NCI-H2196 (cell line): ENCODE measurements at regions not wholly inside any gene's neighbourhood (a gene's known extent, or its start where the extent isn't known, plus 50 kb on each side); places are given as distances from the start of the nearest gene placed in this dataset.

ENCODE experiments used
- DNase-seq: peaks from one replicate; lab custom pipeline; 2025; ENCODE audit not compliant: unreplicated experiment; lab: John Stamatoyannopoulos, UW

DNA sequence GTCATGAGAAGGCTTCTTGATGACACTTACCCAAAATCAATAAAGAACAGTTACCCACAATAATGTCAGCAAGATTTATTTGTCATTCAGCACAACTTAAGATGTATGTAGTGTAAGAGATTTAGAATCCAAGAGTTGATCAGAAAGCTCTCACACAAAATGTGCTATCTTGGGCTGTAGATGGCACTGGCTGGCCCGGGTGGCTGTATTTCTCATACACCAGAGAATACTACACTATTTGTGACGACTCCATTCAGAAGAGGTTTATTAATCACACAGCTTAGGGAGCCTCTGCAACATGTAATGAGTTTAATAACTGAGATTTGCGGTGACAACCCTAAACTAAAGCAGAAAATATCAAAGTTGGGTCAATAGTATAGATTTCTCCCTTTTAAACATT, 530.4 kb upstream of the KLHL29 start:
- DNase-seq, result no peak

DNA sequence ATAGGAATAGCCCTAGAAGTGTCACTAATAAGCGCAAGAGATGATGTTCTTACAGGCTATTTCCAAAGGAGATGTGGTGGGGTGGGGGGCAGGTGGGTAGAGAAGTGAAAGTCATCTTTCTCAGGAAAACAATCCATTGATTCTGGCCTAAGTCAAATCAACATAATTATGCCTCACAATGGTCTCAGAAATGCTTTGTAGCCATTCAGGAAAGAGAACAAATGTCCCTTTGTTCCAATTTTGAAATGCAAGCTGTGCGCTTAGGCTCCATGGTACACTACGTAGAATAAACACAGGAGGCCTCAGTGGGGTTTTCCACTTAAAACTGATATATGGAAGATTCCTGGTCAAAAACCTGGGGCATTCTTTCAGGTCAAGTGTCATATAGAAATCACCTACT, 529.9 kb upstream of the KLHL29 start:
- no peak for DNase-seq

DNA sequence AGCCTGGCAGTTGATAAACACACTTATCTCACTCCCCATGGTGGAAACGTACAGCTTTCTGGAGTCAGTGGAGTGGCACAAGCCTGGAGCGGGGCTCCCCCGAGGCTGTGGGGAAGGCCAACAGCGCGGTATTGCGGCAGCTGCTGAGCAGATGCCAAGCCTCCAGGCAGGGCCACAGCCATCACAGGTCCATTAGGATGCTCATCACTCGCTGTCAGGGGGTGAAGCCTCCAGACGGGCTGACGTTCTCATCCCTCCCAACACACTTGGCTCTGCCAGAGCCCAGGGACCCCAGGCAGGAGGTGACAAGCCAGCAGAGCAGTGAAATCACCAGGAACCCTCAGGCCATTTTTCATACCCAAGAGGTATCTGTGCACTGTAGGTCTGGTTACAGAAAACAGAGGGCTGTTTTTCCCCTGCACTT, 529.2 kb upstream of the KLHL29 start:
- no peak for DNase-seq

DNA sequence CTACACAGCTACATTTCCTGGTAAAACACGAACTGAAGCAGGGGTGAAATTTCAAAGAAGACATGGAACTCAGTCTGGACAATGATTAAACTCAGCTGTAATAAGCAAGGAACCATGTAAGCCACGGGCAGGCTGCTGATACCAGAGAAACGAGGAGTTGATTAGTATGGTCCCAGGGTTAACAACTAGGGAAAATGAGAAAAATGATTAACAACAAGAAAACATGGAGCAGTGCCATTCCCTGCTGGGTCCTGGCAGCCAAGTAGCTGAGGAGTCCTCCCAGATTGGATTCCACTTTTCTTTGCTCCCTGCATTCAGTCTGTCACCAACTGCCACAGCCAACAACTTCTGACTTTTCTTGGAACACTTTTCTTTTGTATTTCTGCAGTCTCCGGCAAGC, 517.0 kb upstream of the KLHL29 start:
- DNase-seq, result no peak

DNA sequence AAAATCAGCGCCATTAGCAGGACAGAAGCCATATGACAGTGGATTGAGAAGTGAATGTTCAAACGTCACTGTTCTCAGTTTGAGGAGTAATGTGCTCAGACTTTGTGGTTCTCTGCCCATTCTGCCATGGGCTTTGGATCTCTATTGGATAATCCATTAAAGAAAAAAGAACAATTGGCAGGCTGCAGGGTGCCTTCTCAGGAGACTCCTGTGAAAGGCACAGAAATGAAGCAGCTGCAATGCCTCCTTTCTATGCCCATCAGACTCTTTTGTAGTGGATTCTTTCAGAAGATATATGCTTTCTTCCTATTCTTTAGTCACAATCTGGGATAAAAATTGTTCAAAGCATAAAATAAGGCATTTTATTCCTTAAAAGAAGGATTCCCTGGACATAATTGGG, 506.9 kb upstream of the KLHL29 start:
- no peak for DNase-seq

DNA sequence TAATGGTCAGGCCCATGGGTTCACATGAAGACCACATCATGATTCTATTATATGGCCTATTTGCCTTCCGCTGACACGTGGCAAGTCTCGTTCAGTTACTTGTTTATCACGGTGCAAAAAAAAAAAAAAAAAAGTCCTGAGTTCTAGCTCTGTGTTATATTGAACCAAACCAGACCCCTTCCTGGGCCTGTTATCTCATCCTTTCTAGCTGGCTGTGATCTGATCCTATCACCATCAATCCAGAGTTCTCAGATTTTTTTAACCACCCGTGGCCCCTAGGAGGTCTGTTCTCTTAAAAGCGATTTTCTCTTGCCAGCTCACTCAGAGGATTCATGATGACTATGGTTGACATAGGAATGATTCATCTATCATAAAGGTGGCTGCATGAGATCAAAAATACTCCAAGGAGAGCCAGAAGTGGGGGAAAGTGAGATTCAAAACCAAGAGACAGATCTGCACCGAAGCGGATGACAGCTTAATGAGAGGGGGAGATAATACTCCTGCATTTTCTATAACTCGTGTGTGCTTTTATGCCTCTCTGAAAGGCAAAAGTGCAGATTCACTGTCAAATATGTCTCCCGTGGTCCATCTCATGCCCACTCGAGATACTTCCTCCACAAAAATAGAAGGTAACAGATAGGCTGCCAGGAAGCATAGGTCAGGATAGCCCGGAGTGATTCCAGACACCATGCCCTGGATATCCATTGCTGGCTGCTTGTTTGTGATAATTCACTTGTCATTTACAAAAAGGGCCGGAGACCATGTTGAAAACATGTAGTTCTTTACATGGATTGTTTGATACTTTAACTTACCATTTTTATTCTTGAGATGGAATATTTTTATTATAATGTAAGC, 505.7 kb upstream of the KLHL29 start:
- no peak for DNase-seq

DNA sequence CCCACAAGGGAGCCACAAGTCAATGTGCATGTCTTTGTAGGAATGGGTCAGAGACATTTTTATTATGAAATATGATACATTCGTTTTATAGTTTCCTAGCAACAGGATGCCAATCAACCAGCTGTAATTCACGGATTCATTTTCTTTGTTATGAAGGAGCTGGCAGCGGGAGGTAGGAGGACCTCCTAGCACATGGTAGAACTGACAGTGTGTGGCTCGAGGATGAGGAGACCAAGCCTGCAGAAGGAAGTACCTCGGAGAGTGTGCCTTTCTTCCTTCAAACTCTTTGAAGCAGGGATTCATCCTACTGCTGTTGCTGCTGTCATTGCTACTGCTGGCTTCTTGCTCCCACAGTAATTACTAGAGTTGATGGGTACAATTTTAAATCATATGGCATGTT, 504.8 kb upstream of the KLHL29 start:
- DNase-seq, result no peak

DNA sequence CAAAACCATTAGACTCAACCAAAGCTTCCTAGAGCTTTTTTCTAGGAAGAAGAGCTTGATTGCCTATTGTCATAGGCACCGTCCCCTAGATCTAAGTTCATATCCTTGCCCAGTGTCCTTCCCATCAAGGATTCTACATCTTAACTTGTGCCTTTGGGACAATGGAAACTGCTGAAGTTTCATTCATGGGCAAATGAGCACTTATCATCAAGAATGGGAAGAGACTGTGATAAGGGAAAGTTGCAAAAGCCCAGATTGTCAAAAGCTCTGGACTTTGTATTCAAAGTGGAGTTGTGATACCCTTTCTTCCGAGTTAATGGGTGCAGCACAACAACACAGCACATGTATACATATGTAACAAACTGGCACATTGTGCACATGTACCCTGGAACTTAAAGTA, 503.0 kb upstream of the KLHL29 start:
- no peak for DNase-seq

DNA sequence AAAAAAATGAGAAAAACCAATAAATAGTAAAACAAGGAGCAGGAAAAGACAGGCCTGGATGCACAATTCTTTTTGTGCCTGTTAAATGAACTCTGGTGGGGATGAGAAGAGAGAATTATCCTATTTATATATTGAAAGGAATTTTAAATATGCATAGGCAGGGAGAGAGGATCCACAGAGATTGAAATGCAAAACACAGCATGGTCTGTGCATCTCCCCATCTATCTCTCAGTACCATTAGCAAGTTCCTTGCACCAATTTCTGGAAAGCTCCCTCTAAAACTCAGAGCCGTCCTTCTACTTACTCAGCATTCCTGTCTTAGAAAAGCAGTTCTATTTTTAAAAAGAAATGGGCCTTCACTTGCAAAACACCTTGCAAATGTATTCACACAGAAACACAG, 502.3 kb upstream of the KLHL29 start:
- no peak for DNase-seq

DNA sequence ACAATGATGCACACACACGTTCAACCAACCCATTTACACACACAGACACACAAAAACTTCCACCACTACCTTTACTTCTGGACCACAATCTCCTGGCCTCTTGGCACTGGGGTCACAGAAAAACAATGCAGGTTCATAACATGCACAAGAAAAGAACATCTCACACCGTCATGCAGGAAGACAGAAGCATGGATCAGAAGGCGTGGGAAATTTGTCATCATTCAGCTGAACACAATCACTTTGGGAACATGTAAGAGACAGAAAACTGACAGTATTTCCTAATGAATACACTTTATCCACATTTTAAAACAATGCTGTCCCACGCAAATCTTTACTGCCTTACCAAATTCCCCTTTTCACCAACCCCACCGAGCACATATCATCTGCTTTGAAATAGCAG, 501.9 kb upstream of the KLHL29 start:
- DNase-seq, result no peak

DNA sequence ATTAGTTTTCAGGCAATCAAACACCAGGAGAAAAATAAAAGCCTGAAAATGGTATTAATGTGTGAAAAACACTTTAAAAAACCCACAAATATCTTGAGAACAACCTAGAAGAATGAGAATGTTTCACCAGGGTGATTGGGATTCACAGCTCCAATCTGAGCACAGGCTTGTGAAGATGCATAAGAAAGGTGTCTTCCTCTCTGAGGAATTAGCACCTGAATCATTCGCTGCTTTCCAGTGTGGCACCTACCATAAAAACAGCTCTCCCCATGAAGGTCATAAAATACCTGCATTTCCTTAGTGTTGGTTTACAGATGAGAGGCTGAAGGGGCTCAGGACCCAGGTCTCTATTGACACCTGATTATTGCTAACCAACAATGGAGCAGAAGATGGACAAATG, 499.7 kb upstream of the KLHL29 start:
- no peak for DNase-seq

DNA sequence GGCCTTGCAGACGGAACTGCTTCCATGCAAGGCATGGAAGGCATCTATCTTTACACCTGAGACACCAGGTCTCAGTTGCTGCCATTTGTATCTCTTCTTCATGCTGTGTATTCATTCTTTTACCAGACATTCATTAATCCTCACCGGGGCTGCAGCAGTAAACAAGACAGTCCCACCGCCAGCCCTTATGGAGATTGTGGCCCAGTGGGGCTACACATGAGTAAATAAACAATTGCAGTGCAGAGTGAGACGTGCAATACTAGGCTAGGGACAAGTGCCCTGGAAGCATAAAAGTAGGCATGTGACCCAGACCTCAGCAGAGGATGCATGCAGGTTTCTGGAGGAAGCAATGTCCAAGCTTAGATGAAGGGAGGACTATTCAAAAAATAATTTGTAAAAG, 497.6 kb upstream of the KLHL29 start:
- no peak for DNase-seq

DNA sequence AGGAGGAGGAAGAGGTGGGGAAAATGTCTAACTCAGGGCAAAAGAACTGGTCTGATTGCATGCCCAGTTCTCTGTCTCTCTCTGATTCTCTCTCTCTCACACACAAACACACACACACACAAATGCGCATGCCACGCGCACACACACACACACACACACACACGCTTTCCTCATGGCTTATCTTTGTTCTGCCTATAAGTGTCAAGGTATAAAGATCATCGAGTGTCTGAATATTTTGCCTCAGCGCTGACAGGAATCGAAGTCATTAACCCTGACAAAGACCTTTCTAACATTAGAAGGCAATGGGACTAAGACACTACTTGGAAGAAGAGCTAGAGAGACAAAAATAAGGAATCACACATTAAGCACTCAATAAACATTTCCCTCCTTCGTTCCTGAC, 497.1 kb upstream of the KLHL29 start:
- no peak for DNase-seq

DNA sequence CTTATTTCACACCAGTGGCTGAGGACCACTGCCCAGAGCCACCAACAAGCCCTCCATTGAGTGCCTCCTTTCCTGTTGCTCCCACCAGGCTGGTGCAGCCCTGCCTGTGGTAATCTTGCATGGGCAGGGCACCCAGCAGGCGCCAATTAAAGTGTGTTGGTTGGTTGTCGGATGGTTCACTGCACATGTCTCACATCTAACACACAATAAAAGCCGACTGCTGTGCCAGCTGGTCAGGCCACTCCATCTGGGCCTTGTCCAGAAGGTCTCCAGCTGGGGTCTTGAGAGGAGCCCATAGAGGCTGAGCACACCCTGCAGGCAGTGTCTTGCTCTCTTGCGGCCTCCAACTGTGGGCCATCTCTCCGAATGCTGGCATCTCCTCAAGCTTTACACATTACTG, 494.8 kb upstream of the KLHL29 start:
- no peak for DNase-seq

DNA sequence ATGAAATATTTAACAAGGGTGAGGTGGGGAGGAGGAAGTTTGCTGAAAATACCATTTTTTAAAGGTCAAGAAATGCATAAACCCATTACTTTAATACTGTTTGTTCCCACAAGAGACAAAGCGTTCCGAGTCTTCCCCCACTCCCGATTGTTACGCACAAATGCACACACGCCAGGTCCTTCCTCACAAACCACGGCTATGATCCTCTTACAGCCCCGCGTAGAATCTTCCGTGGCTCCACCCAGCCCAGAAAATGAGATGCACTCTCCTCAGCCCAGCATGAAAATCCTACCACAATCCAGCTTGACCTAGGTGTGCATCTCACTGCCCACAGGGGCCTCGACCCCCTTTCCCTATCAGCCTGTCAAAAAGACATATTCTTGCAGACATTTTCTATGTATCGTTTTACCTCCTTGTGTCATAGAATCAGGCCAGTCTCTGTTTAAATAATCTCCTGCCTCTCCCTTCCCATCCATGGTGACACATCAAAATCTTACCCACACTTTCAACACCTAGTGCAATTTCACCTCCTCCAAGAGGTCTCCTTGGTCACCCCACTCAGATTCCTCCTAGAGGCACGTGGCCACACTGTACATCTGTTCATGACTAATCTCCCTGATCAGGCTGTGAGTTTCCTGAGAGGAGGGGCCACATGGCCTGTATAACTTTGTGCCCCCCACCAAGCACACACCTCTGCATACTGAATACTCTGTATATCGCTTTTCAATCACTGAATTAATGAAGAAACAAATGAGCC, 491.0 kb upstream of the KLHL29 start:
- DNase-seq, result no peak

DNA sequence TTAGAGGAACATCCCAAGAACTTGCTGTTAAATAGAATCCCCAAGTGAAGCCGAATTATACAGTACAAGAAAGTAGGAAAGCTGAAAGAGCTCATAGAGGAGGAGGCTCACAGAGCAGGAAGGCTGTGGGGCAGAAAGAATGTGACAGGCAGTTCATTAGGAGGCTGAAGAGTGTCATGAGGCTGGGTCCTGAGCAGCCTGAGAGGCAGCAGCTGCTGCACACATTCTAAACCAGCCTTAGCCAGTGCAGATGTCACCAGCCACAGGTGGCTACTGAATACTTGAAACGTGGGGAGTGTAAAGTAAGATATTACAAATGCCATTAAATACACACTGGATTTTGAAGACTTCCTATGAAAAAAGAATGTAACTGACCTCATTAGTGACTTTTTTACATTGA, 490.2 kb upstream of the KLHL29 start:
- no peak for DNase-seq

DNA sequence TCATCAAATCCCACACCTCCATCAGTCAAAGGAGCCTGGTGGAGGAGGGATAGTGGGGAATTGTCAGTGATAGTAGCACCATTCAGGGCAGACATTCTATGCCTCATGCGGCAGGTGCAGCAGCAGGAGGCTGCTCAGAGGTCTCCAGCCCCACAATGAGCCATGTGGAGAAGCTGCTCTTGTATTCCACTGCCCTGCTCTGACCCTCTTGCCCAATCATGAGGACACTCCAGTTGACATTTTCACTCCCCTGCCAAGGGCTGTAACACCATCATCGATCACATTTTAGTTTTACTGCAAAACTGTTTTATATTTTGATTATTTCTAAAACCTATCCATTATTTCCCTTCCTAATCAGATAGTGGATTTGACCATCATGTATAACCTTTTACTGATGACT, 487.6 kb upstream of the KLHL29 start:
- no peak for DNase-seq

DNA sequence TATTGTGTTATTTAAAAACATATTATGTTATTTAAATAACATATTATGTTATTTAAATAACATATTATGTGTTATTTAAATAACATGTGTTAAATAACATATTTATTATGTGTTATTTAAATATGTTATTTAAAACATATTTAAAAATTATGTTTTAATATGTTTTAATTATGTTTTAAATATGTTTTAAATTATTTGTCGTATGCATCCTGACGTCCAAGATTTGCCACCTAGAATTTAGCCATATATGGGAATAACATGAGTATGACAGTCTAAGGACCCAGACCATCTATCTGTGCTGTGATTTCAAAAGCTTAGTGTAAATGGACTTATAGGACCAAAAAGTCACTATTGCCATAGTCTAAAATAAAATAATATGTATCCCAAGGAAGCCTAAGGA, 484.3 kb upstream of the KLHL29 start:
- no peak for DNase-seq

DNA sequence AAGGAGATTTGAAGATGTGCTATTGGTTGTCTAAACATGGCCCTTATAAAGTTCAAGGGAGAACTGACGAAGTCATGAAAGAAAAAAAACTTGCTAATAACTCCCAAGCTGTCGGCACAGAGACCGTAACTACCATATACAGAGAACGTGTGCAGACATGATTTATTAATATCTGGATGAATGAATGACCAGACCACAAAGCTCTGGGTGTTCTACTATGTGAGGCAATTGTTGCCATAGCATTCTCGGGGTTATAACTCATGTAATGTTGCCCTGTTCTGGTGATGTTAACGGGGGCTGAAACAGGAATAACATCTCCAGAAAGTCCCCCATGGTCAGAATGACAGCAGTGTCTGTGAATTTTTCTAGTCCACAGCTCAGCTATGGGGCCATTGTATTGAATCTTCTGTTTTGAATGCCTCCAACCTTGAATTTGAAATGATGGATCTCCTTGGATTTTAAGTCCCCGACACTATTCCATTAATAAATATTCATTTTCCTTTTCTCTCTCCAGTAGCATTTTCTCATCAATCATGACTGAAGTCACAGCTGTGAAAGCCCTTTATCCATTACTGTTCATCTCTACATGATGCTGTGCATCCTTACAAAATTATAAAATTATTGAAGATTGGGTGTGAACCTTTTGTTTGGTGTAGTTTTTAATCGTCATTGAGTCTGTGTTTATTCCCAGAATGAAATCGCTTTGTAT, 483.4 kb upstream of the KLHL29 start:
- no peak for DNase-seq

DNA sequence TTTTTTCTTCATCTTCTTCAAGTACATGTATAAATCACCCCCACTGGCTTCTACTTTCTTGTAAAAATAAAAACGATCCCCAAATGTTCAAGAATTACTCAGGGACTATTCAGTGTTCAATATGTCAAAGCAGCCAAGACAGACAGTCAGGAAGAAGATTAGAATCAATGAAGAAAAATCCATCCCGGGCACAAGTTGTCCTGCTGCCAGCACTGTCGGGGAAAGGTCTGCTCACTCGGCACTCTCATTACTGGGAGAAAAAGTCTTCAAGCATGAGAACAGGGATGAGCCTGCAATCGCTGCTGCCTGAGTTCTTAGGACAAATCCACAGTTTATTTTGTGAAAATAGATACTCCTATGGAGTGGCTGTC, 482.8 kb upstream of the KLHL29 start:
- no peak for DNase-seq

DNA sequence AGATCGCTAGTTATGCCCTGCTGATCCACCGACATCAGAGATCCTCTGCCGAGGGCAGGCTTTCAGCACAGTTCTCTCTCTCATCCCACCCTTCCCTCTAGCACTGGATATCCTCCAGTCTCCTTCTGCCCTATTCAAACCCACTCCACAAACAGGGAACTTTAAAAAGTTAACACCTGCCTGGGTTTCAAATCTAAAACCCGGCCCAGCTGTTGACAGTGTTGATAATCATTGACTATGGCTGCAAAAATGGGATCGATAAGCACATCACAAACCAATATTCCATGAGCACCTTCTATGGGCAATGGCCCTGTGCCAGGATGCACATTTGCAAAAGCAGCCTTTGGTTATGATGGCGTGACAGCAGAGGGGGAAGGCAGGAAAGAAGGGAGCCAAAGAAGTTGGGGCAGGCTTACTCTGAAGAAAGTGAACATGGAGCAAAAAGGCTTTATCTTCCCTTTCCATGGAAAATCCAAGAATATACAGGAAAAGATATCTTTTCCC, 482.3 kb upstream of the KLHL29 start:
- DNase-seq, result no peak

DNA sequence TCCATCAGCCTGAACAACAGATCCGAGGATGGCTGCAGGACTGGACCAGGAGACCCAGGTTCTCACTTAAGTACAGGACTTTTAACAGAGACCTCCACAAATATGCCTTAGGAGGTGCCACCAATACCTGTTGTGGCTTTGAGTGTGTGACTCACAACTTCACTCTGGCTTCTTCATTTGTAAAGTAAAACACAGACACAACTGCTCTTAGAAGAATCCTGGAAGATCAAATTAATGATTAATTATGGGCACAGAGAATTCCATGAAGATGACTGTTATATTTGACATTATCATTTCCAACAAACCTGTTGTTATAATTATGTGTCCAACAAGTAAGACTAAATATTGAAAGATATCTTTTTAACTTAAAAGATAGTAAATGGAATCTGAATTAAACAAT, 481.4 kb upstream of the KLHL29 start:
- DNase-seq, result no peak
